CD14-positive monocyte (primary cell): ENCODE measurements at regions not wholly inside any gene's neighbourhood (a gene's known extent, or its start where the extent isn't known, plus 50 kb on each side); places are given as distances from the start of the nearest gene placed in this dataset.

Experiments
- DNase-seq, 3 donors: peaks; one replicate each; pipeline ENCODE4 v3.0.0-alpha.2; 2011 to 2022
- H2AFZ ChIP-seq: 2 replicates; pipeline ENCODE4 v1.6.0; 2012; ENCODE audit warnings: mild to moderate bottlenecking, low read depth, low read length, inconsistent platforms; ENCODE audit not compliant: insufficient read depth, poor library complexity, severe bottlenecking
- H3K27ac ChIP-seq, 2 donors: 1 replicate in 1 of 2; 2 replicates in 1 of 2; pipeline ENCODE4 v1.5.1; 2012 to 2013; ENCODE audit warnings: low read length in 2 of 2, control low read depth in 1 of 2, inconsistent platforms in 1 of 2, low read depth in 1 of 2, mild to moderate bottlenecking in 1 of 2
- H3K27me3 ChIP-seq, 2 donors: one replicate each; pipeline versions ENCODE4 v1.6.0 to v1.6.1; 2011 to 2013; ENCODE audit warnings: low read length in 2 of 2; ENCODE audit not compliant: control insufficient read depth in 2 of 2, insufficient read depth in 2 of 2
- H3K36me3 ChIP-seq, 2 donors: replicated peaks in 1 of 2; 1 replicate in 1 of 2; 2 replicates in 1 of 2; pipeline versions ENCODE4 v1.5.1 to v1.6.1; 2012 to 2013; ENCODE audit warnings: low read length in 2 of 2, control low read depth in 1 of 2, inconsistent platforms in 1 of 2, mild to moderate bottlenecking in 1 of 2; ENCODE audit not compliant: insufficient read depth in 2 of 2, control insufficient read depth in 1 of 2
- H3K4me1 ChIP-seq, 2 donors: 1 replicate in 1 of 2; 2 replicates in 1 of 2; pipeline versions ENCODE4 v1.5.1 to v1.6.1; 2012 to 2013; ENCODE audit warnings: low read length in 2 of 2, control low read depth in 1 of 2, inconsistent platforms in 1 of 2, mild to moderate bottlenecking in 1 of 2, moderate library complexity in 1 of 2; ENCODE audit not compliant: insufficient read depth in 2 of 2, control insufficient read depth in 1 of 2
- H3K4me2 ChIP-seq: replicated peaks from 2 replicates; pipeline ENCODE3; 2012; ENCODE audit warnings: low read length, moderate library complexity, mild to moderate bottlenecking; ENCODE audit not compliant: poor library complexity, severe bottlenecking; ENCODE audit errors: extremely low read depth
- H3K4me3 ChIP-seq, 3 experiments: fragments of 200-600 bp in 1 of 3; sonication (generic) in 1 of 3; replicated peaks in 1 of 3; 1 replicate in 2 of 3; 2 replicates in 1 of 3; pipeline ENCODE4 v1.5.1; 2011 to 2013; ENCODE audit warnings: low read length in 3 of 3, mild to moderate bottlenecking in 3 of 3, control low read depth in 2 of 3, low read depth in 2 of 3, inconsistent platforms in 1 of 3, moderate library complexity in 1 of 3
- H3K79me2 ChIP-seq: 2 replicates; pipeline ENCODE4 v1.6.0; 2012; ENCODE audit warnings: mild to moderate bottlenecking, control low read depth, inconsistent platforms, low read length, moderate library complexity; ENCODE audit not compliant: insufficient read depth
- H3K9ac ChIP-seq: 2 replicates; pipeline ENCODE4 v1.6.0; 2017; ENCODE audit warnings: low read length, mild to moderate bottlenecking; ENCODE audit not compliant: insufficient read depth, poor library complexity, severe bottlenecking
- H3K9me3 ChIP-seq, 2 donors: replicated peaks in 1 of 2; 1 replicate in 1 of 2; 2 replicates in 1 of 2; pipeline versions ENCODE4 v1.5.1 to v1.6.1; 2012 to 2013; ENCODE audit warnings: low read length in 2 of 2, control low read depth in 1 of 2; ENCODE audit not compliant: control insufficient read depth in 1 of 2, insufficient read depth in 1 of 2
- H4K20me1 ChIP-seq: 2 replicates; pipeline ENCODE4 v1.6.0; 2012; ENCODE audit warnings: mild to moderate bottlenecking, low read length, control low read depth, moderate library complexity; ENCODE audit not compliant: insufficient read depth
- H3K27ac Mint-ChIP-seq, 7 donors: one replicate each; pipeline ENCODE4 v1.8.0; 2020; ENCODE audit warnings: mild to moderate bottlenecking in 7 of 7, mixed read lengths in 7 of 7, moderate library complexity in 6 of 7, inconsistent platforms in 2 of 7
- H3K27me3 Mint-ChIP-seq, 3 donors: one replicate each; pipeline ENCODE4 v1.8.0; 2021 to 2022; ENCODE audit warnings: low read depth in 3 of 3, mild to moderate bottlenecking in 3 of 3, mixed read lengths in 3 of 3, moderate library complexity in 3 of 3, inconsistent platforms in 1 of 3
- H3K36me3 Mint-ChIP-seq, 2 donors: one replicate each; pipeline ENCODE4 v1.8.0; 2020; ENCODE audit warnings: mixed read lengths in 2 of 2, inconsistent platforms in 1 of 2, mild to moderate bottlenecking in 1 of 2
- H3K4me1 Mint-ChIP-seq: one replicate; pipeline ENCODE4 v1.8.0; 2020; ENCODE audit warnings: mild to moderate bottlenecking, mixed read lengths
- H3K4me3 Mint-ChIP-seq, 2 donors: one replicate each; pipeline ENCODE4 v1.8.0; 2020; ENCODE audit warnings: mild to moderate bottlenecking in 2 of 2, mixed read lengths in 2 of 2, moderate library complexity in 1 of 2
- H3K9me3 Mint-ChIP-seq, 7 donors: one replicate each; pipeline ENCODE4 v1.8.0; 2020 to 2022; ENCODE audit warnings: mixed read lengths in 7 of 7, mild to moderate bottlenecking in 6 of 7, moderate library complexity in 6 of 7, inconsistent platforms in 2 of 7
- WGBS: methylation state at CpG from one replicate; pipeline ENCODE4 v1.1.5; 2013; ENCODE audit warnings: missing lambda C conversion rate; ENCODE audit not compliant: insufficient coverage; 5-methylcytosine and 5-hydroxymethylcytosine counted together
- intact Hi-C, 2 donors: fragments of 100-400 bp; cut with micrococcal nuclease; formaldehyde crosslinking; loops; one replicate each; pipeline versions ENCODE4 v1.15.0 to v1.15.1; 2023
- TF ChIP-seq, protein P1 (sequence below): fragments of 200-600 bp; IDR thresholded peaks from one replicate; pipeline ENCODE4 v1.8.0; 2022; ENCODE audit warnings: antibody characterized with exemption, mild to moderate bottlenecking

DNA sequence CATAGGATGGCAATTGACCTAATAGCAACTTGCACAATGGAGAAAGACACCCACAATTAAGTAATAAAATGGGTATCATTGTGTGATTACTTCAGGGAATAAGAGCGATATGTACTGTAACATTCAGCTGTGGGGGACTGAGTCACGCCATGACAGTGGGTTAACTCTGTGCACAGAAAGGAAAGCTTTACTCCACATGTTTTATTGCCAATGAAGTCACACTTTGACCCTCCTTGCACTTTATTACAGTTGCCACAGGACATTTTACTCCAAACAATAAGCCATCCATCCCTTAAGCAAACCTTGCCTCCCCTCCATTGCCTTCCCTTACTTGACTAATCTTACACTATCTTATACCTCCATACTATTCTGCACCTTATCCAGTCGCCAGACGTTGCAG lies 403.1 kb downstream of the VRK1 start:
- H3K4me1 Mint-ChIP-seq, result no peaks in the 10 kb centered on the region
- TF ChIP-seq, protein P1, sequence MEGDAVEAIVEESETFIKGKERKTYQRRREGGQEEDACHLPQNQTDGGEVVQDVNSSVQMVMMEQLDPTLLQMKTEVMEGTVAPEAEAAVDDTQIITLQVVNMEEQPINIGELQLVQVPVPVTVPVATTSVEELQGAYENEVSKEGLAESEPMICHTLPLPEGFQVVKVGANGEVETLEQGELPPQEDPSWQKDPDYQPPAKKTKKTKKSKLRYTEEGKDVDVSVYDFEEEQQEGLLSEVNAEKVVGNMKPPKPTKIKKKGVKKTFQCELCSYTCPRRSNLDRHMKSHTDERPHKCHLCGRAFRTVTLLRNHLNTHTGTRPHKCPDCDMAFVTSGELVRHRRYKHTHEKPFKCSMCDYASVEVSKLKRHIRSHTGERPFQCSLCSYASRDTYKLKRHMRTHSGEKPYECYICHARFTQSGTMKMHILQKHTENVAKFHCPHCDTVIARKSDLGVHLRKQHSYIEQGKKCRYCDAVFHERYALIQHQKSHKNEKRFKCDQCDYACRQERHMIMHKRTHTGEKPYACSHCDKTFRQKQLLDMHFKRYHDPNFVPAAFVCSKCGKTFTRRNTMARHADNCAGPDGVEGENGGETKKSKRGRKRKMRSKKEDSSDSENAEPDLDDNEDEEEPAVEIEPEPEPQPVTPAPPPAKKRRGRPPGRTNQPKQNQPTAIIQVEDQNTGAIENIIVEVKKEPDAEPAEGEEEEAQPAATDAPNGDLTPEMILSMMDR, result no peak
- DNase-seq, result no peak

DNA sequence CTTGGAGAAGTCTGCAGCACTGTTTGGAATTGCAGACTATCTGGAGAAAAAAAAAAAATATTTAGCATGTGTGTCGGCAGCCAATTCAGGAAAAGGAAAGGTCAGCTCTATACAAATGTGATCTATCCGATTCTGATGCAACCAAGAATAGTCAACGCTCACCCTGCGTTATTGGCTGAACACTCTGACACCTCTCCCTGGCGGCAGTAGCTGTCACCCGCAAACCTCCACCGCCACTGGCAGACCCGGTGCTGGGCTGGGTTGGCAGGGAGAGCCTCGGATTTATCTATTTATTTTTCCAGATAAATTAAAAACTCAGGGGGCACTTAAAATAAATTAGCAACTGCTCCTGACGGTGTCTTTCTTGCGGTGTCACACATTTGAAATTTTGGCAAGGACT lies 409.7 kb downstream of the VRK1 start:
- Mint-ChIP-seq H3K4me3 (no peak overlapping the region), H3K36me3 (no peaks in the 10 kb centered on the region), H3K27ac (no peak overlapping the region), H3K4me1 (no peaks in the 10 kb centered on the region), H3K27me3 (peaks cover 2 to 5% (median 2%) of the 10 kb centered on the region in 3 donors), H3K9me3 (peaks cover 0 to 4% (median 1%) of the 10 kb centered on the region in 7 donors)
- Histone ChIP-seq H3K79me2 (no peaks in the 10 kb centered on the region), H2AFZ (no peak overlapping the region), H3K27me3 (no peaks in the 10 kb centered on the region), H3K4me1 (no peaks in the 10 kb centered on the region), H3K9me3 (no peaks in the 10 kb centered on the region), H3K27ac (no peak overlapping the region), H3K4me3 (no peak overlapping the region), H4K20me1 (no peaks in the 10 kb centered on the region), H3K36me3 (no peaks in the 10 kb centered on the region), H3K4me2 (no peak overlapping the region), H3K9ac (no peak overlapping the region)
- WGBS, result 92% methylated on average over 11 of the region's 11 CpGs
- TF ChIP-seq, protein P1, result no peak
- no peak for DNase-seq
- intact Hi-C loops, result no loop called here

More for the DNA sequence above, 403.1 kb downstream of the VRK1 start:
- 95% methylated on average over 4 of the region's 4 CpGs for WGBS
- Histone ChIP-seq H3K4me1 (no peaks in the 10 kb centered on the region), H4K20me1 (no peaks in the 10 kb centered on the region), H3K79me2 (no peaks in the 10 kb centered on the region), H3K27me3 (no peaks in the 10 kb centered on the region), H3K36me3 (no peaks in the 10 kb centered on the region), H3K27ac (no peak overlapping the region), H3K9me3 (peaks cover 0 to 11% of the 10 kb centered on the region in 2 donors), H3K4me2 (no peak overlapping the region), H3K4me3 (no peak overlapping the region), H3K9ac (no peak overlapping the region), H2AFZ (no peak overlapping the region)
- Mint-ChIP-seq H3K27ac (no peak overlapping the region), H3K27me3 (peaks cover 2 to 5% (median 3%) of the 10 kb centered on the region in 3 donors), H3K36me3 (no peaks in the 10 kb centered on the region), H3K4me3 (no peak overlapping the region), H3K9me3 (peaks cover 3 to 18% (median 11%) of the 10 kb centered on the region in 7 donors)
- intact Hi-C loops, result no loop called here
